Testis (tissue), 2 donors: ENCODE measurements at regions not wholly inside any gene's neighbourhood (a gene's known extent, or its start where the extent isn't known, plus 50 kb on each side); places are given as distances from the start of the nearest gene placed in this dataset.

Experiments used
- CTCF ChIP-seq, 3 experiments: fragments of 450-650 bp in 2 of 3; fragments of 200-600 bp in 1 of 3; sonication (generic) in 1 of 3; IDR thresholded peaks; one replicate each; pipeline ENCODE4 v1.5.1; 2016 to 2019; ENCODE audit warnings: antibody characterized with exemption in 3 of 3, mild to moderate bottlenecking in 2 of 3, moderate library complexity in 1 of 3
- POLR2A ChIP-seq: fragments of 450-650 bp; IDR thresholded peaks from one replicate; pipeline ENCODE4 v1.6.1; 2017; ENCODE audit warnings: antibody characterized with exemption, mild to moderate bottlenecking, moderate library complexity

GRCh38 chr9:19922476-19923118 is 133.8 kb upstream of the SLC24A2 start:
- TF ChIP-seq CTCF (IDR thresholded peaks at IDR 0.05) = peak in 2 of 3 experiments; percentile 28 to 38
- TF ChIP-seq POLR2A = no peak
